Esophagus squamous epithelium (tissue), 4 donors: ENCODE measurements at regions not wholly inside any gene's neighbourhood (a gene's known extent, or its start where the extent isn't known, plus 50 kb on each side); places are given as distances from the start of the nearest gene placed in this dataset.

ENCODE experiments used
- POLR2A ChIP-seq, 4 donors: fragments of 450-650 bp; IDR thresholded peaks; one replicate each; pipeline ENCODE4 v1.6.1; 2017; ENCODE audit warnings: antibody characterized with exemption in 4 of 4, mild to moderate bottlenecking in 4 of 4, moderate library complexity in 3 of 4
- TF ChIP-seq, protein P1 (sequence below), 6 experiments: fragments of 450-650 bp in 4 of 6; fragments of 200-600 bp in 2 of 6; sonication (generic) in 2 of 6; IDR thresholded peaks; one replicate each; pipeline ENCODE4 v1.5.1; 2016 to 2019; ENCODE audit warnings: antibody characterized with exemption in 6 of 6, mild to moderate bottlenecking in 4 of 6, moderate library complexity in 4 of 6

GRCh38 chr14:45968037-45968436, 683.5 kb downstream of the RPL10L start:
- TF ChIP-seq, protein P1, sequence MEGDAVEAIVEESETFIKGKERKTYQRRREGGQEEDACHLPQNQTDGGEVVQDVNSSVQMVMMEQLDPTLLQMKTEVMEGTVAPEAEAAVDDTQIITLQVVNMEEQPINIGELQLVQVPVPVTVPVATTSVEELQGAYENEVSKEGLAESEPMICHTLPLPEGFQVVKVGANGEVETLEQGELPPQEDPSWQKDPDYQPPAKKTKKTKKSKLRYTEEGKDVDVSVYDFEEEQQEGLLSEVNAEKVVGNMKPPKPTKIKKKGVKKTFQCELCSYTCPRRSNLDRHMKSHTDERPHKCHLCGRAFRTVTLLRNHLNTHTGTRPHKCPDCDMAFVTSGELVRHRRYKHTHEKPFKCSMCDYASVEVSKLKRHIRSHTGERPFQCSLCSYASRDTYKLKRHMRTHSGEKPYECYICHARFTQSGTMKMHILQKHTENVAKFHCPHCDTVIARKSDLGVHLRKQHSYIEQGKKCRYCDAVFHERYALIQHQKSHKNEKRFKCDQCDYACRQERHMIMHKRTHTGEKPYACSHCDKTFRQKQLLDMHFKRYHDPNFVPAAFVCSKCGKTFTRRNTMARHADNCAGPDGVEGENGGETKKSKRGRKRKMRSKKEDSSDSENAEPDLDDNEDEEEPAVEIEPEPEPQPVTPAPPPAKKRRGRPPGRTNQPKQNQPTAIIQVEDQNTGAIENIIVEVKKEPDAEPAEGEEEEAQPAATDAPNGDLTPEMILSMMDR (IDR thresholded peaks at IDR 0.05) = no peak
- TF ChIP-seq POLR2A (IDR thresholded peaks at IDR 0.05) = no peak
